GM19239 (cell line): ENCODE measurements at regions not wholly inside any gene's neighbourhood (a gene's known extent, or its start where the extent isn't known, plus 50 kb on each side); places are given as distances from the start of the nearest gene placed in this dataset.
"Not testable (repeated sequence)": the region's sequence is repeated elsewhere in the genome, so short reads cannot be mapped to it uniquely, and the experiment has no call there.

ENCODE experiments used
- DNase-seq: peaks from one replicate; pipeline ENCODE4 v3.0.0; 2011; ENCODE audit warnings: low spot score; ENCODE audit not compliant: insufficient read length
- FAIRE-seq: peaks from 2 replicates; lab custom pipeline; 2011; peaks lifted over from hg19 to GRCh38; lab: Jason Lieb, UNC

GRCh38 chr14:85165094-85165493 is 364.9 kb upstream of the FLRT2 start:
- no peak for FAIRE-seq
- DNase-seq: no peak

- DNase-seq (no peak), FAIRE-seq (no peak)
These were observed 360.6 kb upstream of the FLRT2 start for GRCh38 chr14:85169381-85169780.

DNA sequence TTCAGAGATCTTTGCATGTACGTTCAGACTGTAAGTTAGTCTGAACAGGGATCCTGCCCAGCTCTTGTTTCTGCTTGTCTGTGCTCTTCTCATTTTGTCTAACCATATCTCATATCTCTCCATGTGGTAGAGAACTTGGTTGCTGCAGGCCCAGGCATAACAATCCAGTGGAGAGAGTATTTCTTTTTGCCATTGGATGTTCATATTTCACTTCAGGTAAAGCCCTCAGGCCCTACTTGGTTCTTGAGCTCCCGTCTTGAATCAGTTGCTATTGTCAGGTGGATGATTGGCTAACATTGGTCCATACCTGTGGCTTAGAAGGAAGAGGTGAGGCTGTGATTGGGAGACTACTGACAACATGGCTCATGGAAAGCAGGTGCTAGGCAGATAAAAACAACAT is 357.7 kb upstream of the FLRT2 start:
- FAIRE-seq (no peak), DNase-seq (no peak)

- FAIRE-seq (no peak), DNase-seq (no peak)
These were observed 357.0 kb upstream of the FLRT2 start for GRCh38 chr14:85172889-85173477.

DNA sequence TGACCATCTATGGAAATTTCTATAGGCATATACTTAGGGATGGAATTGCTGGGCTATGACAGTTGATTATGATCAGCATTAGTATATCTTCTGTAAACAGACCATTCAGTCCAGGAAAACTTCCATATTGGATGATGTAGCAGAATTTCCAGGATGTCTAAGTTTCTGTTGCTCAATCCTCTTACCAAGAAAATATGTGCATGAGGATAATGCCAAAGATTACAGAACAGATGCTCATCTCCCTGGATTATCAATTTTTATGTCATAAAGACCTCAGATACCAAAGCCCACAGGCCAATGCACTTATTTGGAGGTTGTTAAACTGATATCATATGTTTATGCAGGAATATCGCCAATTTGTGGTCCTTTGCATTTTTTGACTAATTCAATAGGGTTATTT is 354.4 kb upstream of the FLRT2 start:
- DNase-seq (no peak), FAIRE-seq (no peak)

DNA sequence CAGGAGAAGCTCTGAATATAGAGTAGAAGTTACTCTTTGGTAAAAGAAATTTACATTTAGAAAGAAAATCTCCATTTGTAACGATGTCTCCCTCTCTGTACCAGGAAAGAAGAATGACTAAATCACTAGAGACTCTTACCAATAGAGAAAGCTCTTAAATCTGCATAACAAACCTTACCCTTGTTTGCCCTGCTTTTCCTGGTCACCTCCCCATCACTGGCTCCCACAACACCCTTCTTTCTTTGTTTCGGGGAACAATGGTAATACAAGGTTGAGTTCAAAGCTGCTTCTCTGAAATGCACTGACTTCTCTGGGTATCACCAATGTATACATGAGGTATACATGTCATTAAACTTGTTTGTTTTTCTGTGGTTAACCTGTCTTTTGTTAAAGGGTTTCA is 351.1 kb upstream of the FLRT2 start:
- DNase-seq: no peak
- no peak for FAIRE-seq

DNA sequence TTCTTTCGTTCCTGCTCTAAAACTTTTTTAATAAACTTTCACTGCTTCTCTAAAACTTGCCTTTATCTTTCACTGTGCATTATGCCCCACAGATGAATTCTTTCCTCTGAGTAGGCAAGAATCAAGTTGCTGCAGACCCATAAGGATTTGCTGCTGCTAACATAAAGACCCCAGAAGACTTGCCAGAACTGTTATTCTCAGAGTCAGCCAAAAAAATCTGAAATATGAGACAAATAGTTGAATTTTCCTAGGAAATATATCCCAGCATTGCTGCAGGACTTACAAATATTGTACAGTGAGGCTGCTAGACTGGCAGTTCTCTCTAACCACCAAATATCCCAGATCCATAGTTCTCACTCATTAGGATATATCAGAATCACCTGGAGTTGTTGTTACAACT is 349.1 kb upstream of the FLRT2 start:
- FAIRE-seq (no peak), DNase-seq (no peak)

GRCh38 chr14:85182282-85182681 is 347.7 kb upstream of the FLRT2 start:
- DNase-seq (no peak), FAIRE-seq (no peak)

DNA sequence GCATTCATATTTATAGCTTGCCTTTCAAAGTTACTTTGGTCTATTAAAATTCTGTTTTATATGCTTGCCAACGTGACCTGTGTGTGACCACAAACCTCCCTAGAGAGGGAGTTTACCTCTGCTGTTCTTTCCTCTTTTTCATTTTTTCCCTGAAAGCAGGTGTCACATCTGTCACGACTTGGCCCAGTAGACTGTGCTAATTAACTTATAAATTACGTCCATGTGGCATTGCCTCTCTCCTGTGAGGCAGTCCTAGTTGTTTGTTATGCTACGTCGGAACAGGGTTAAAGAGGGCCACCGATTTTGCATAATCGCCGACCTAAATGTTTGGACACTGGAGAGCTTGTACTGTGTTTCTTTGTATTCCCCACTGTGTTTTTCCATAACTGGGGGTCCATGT is 343.9 kb upstream of the FLRT2 start:
- FAIRE-seq: no peak
- DNase-seq: no peak

DNA sequence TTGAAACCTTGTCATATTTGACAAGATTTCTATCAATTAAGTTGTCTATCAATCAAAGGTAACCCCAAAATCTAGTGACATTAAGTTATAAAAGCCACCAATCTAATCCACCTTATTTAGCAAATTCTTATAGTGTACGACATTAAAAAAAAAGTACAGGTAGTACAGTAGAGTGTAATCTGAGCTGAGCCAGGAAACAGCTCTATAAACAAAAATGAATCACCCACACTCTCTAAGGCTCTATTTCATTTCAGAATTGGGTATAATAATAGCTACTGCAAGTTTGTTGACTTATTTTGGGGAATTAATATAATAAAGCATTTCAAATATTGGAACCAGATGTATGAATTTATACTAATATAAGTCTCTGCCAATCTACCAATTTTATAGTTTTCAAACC is 342.4 kb upstream of the FLRT2 start:
- FAIRE-seq (no peak), DNase-seq (no peak)

- FAIRE-seq (no peak), DNase-seq (no peak)
These were observed 341.1 kb upstream of the FLRT2 start for GRCh38 chr14:85188836-85189235.

DNA sequence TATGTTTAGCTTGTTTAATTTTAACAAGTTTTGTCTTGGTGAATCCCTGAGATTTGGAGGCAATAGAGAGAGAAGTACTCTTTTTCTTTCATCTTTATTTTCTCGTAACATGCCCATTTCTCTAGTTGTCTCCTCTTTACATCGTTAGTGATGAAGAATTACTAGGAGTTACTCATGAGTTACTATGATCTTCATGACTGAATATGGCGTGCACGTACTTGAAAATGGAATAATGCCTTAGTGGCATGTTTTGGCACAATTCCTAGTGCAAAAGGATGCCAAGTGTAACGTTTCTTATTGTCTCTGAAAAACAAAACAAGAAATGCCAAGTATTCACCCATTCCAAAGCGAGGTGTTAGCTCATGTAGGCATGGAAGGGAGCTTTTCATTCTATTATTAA is 340.7 kb upstream of the FLRT2 start:
- not testable (repeated sequence) for DNase-seq
- FAIRE-seq: peak; percentile 8

DNA sequence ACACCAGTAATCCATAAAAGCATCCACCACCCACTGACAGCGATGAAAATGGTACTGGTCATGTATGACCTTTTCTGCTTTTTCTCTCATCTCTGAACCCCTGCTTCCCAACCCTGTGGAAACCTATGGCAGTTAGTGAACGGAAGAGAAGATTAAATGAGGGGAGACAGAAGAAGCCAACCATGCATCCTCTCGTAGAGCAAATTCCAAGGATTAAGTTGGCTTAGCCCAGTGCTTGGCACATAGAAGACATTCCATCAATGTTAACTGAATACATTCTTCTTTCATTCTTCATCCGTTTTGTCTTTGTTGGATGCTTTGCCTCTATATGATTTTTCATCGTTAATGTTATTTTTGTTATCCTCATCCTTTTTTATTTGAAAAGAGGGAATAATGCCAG is 339.7 kb upstream of the FLRT2 start:
- no peak for FAIRE-seq
- no peak for DNase-seq

DNA sequence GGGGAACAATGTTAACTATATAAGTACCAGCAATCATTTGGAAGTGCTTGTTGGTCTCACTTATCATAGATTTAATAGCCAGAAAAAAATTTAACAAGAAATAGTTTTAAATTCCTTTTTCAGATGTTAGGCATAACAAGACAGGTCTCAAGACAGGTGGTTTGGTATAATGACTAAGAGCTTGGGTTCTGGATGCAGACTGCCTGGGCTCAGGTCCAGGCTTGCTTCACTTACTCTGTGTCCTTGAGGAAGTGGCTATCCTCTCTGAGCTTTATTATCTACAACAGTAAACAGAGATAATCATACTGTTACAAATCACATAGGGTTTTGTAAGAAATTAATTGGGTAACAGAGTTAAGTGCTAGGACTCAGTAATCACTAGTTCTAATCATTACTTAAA is 338.0 kb upstream of the FLRT2 start:
- DNase-seq (no peak), FAIRE-seq (no peak)

DNA sequence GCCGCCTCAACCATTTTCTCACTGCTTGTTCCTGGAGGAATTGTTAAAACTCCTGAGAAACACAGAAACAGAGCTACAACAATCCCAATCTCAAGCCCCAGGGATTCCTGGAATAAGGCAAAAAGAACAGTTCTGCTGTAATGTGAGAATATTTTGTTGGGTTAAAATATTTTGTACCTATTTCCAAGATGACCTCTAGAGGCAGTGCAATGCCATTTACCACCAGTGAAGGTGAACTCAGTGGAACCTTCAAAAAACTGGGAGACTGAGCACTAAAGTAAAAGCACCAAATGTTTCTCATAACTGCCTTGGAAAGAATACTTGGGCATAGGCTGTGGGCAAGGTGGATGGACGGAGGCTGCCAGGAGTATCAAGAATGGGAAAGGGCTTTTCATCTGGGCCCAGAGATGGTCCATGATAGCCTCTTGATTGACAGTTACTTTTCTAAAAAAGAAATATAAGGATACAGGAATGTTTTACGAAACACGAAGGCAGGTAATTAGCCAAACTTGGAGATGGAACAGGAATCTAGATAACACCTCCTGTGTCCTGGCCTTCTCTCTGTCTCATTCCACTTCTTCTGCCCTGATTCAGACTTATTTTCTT is 334.0 kb upstream of the FLRT2 start:
- FAIRE-seq (no peak), DNase-seq (no peak)

DNA sequence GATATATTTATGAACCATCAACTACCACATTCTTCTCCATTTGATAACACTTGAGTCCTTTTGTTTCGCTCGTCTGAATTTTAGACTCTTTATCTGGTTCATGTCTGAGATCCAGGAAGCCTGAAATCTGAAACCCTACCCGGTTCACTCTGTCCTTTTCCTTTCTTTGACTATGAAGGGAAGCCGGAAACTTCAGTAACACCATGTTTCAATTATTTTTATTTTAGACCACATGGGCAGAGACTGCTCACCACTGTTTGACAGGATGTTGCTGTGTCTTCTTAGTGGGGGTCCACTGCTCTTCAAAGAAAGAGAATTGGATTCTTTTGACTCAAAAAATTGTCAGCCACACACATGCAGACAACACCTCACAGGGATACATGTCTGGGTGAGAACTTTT is 331.9 kb upstream of the FLRT2 start:
- DNase-seq (no peak), FAIRE-seq (no peak)

DNA sequence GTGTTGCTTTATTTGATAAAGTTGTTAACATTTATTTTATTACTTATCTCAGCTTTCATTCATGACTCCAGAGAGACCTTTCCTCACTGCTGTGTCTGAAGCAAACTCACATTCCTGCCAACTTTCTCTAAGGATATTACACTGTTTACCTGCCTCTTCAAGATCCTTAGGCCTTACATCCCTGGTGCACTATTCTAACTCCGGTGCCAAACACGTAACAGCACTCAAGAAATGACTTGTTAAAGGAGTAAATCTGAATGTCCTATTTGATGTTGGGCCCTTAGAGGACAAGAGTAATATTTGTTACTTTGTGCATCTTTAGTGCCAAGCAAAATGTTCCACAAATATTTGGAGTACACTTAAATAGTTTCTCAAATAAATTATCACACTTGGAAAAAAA is 324.1 kb upstream of the FLRT2 start:
- FAIRE-seq: no peak
- no peak for DNase-seq

DNA sequence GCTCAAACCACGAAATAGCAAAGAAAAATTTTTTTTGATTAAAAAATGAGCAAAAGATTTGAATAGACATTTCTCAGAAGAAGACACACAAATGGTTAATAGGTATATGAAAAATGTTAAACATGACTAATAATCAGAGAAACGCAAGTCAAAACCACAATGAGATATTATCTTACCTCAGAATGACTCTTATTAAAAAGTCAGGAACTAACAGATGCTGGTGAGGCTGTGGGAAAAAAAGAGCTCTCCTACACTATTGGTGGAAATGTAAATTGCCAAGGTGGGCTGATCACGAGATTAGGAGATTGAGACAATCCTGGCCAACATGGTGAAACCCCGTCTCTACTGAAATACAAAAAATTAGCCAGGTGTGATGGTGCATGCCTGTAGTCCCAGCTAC is 315.5 kb upstream of the FLRT2 start:
- FAIRE-seq (no peak), DNase-seq (no peak)

DNA sequence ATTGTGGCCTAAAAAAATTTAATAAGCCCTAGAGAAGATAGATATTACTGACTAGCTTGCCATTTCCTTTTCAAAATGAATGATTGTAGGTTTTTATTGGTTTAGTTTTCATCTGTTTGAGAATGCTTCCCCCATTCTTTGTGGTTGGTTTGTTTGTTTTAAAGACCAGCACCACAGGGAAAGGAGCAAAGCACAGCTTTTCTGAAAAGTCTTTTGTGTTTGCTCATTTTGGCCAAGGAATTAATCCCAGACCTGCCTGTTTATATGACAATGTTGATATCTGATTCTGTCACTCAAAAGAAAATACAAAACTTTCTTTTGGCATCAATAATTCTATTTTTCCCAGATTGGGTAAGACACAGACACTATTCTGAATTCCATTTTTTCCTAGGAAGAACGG is 312.5 kb upstream of the FLRT2 start:
- FAIRE-seq (no peak), DNase-seq (no peak)

GRCh38 chr14:85218982-85219381 is 311.0 kb upstream of the FLRT2 start:
- no peak for FAIRE-seq

GRCh38 chr14:85221832-85222231 is 308.1 kb upstream of the FLRT2 start:
- FAIRE-seq (no peak), DNase-seq (no peak)

More at GRCh38 chr14:85218982-85219381, 311.0 kb upstream of the FLRT2 start:
- DNase-seq: no peak

- no peak for FAIRE-seq
These were observed 307.6 kb upstream of the FLRT2 start for GRCh38 chr14:85222341-85222740.

More at GRCh38 chr14:85222341-85222740, 307.6 kb upstream of the FLRT2 start:
- no peak for DNase-seq
